Smooth muscle cell (in vitro differentiated cells): ENCODE measurements at regions not wholly inside any gene's neighbourhood (a gene's known extent, or its start where the extent isn't known, plus 50 kb on each side); places are given as distances from the start of the nearest gene placed in this dataset.

Experiments
- DNase-seq: peaks from one replicate; lab custom pipeline; 2025; ENCODE audit not compliant: unreplicated experiment; lab: John Stamatoyannopoulos, UW
- H2AFZ ChIP-seq: fragments of 200-600 bp; sonication (generic); 2 replicates; pipeline ENCODE4 v1.6.0; 2016; ENCODE audit warnings: antibody characterized with exemption, low read depth, mild to moderate bottlenecking
- H3F3A ChIP-seq: fragments of 200-600 bp; sonication (generic); 2 replicates; pipeline ENCODE4 v1.6.0; 2017; ENCODE audit warnings: antibody characterized with exemption, low read depth
- H3K27ac ChIP-seq: fragments of 200-600 bp; sonication (generic); 2 replicates; pipeline ENCODE4 v1.5.1; 2016; ENCODE audit warnings: low read depth, mild to moderate bottlenecking
- H3K27me3 ChIP-seq: fragments of 200-600 bp; sonication (generic); 2 replicates; pipeline ENCODE4 v1.6.1; 2016; ENCODE audit warnings: low read depth, mild to moderate bottlenecking
- H3K36me3 ChIP-seq: fragments of 200-600 bp; sonication (generic); 2 replicates; pipeline ENCODE4 v1.5.1; 2016; ENCODE audit warnings: low read depth
- H3K4me1 ChIP-seq: fragments of 200-600 bp; sonication (generic); 2 replicates; pipeline ENCODE4 v1.5.1; 2016; ENCODE audit warnings: low read depth
- H3K4me2 ChIP-seq: fragments of 200-600 bp; sonication (generic); 2 replicates; pipeline ENCODE4 v1.6.0; 2016; ENCODE audit warnings: mild to moderate bottlenecking
- H3K4me3 ChIP-seq: fragments of 200-600 bp; sonication (generic); 2 replicates; pipeline ENCODE4 v1.5.1; 2016; ENCODE audit warnings: mild to moderate bottlenecking
- H3K79me2 ChIP-seq: fragments of 200-600 bp; sonication (generic); 2 replicates; pipeline ENCODE4 v1.6.0; 2016; ENCODE audit warnings: low read depth, mild to moderate bottlenecking
- H3K9ac ChIP-seq: fragments of 200-600 bp; sonication (generic); 2 replicates; pipeline ENCODE4 v1.6.0; 2016; ENCODE audit warnings: low read depth
- H3K9me3 ChIP-seq: fragments of 200-600 bp; sonication (generic); replicated peaks from 2 replicates; pipeline ENCODE4 v1.5.1; 2016; ENCODE audit warnings: low read depth
- H4K20me1 ChIP-seq: fragments of 200-600 bp; sonication (generic); 2 replicates; pipeline ENCODE4 v1.6.0; 2016; ENCODE audit warnings: low read depth
- WGBS: methylation state at CpG from one replicate; pipeline ENCODE4 v1.1.7; 2016; ENCODE audit warnings: low lambda C conversion rate; 5-methylcytosine and 5-hydroxymethylcytosine counted together
- TF ChIP-seq, protein P1 (sequence below): fragments of 200-600 bp; sonication (generic); IDR thresholded peaks from 2 replicates; pipeline ENCODE4 v1.5.1; 2017; ENCODE audit warnings: borderline replicate concordance, mild to moderate bottlenecking, antibody characterized with exemption; ENCODE audit not compliant: insufficient read depth, poor library complexity, severe bottlenecking

DNA sequence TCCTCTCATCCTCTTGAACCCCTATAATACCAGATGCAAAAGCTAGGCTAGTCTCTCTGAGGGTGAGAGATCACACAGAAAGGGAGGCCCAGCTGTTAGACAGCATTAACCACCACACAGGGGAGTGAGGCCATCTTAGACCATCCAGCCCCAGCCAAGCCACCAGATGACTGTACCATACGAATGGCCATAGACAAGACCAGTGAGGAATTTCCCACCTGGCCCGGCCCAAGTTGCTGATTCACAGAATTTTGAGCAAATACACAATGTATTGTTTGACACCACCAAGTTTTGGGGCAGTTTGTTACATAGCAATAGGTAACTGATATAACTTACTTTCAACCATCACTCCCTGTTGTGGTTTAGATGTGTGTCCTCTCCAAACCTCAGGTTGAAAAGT lies 98.2 kb upstream of the CTNNA2 start:
- Histone ChIP-seq H3F3A (no peaks in the 10 kb centered on the region), H3K9me3 (no peaks in the 10 kb centered on the region), H3K27me3 (no peaks in the 10 kb centered on the region), H3K4me3 (no peak overlapping the region), H3K9ac (no peak overlapping the region), H3K79me2 (no peaks in the 10 kb centered on the region), H3K4me1 (no peaks in the 10 kb centered on the region), H3K27ac (no peak overlapping the region), H3K36me3 (no peaks in the 10 kb centered on the region), H2AFZ (no peak overlapping the region), H3K4me2 (no peak overlapping the region), H4K20me1 (no peaks in the 10 kb centered on the region)
- no peak for DNase-seq
- TF ChIP-seq, protein P1, sequence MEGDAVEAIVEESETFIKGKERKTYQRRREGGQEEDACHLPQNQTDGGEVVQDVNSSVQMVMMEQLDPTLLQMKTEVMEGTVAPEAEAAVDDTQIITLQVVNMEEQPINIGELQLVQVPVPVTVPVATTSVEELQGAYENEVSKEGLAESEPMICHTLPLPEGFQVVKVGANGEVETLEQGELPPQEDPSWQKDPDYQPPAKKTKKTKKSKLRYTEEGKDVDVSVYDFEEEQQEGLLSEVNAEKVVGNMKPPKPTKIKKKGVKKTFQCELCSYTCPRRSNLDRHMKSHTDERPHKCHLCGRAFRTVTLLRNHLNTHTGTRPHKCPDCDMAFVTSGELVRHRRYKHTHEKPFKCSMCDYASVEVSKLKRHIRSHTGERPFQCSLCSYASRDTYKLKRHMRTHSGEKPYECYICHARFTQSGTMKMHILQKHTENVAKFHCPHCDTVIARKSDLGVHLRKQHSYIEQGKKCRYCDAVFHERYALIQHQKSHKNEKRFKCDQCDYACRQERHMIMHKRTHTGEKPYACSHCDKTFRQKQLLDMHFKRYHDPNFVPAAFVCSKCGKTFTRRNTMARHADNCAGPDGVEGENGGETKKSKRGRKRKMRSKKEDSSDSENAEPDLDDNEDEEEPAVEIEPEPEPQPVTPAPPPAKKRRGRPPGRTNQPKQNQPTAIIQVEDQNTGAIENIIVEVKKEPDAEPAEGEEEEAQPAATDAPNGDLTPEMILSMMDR, result no peak
- 84% methylated on average over 2 of the region's 2 CpGs for WGBS

DNA sequence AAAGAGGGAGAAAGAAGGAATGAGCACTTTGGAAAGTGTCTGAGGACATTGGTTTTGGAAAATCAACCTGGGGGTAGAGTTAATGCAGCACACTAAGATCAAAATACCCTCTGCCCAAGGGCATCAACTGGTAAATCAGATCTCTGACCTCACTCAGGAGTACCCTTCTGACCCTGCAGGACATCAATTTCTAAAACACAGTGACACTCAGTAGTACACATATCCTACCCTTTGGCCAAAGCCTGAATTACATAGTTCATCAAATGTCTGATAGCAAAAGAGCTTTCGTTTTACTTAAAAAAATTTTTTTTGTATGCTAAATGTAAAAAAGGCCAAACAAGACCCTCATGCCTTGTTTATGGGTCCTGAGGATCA lies 118.4 kb upstream of the CTNNA2 start:
- no peaks in the 10 kb centered on the region for H3K9me3 ChIP-seq
- H3F3A ChIP-seq, result peaks cover 11% of the 10 kb centered on the region
- H4K20me1 ChIP-seq, result no peaks in the 10 kb centered on the region
- H3K4me2 ChIP-seq, result peak overlapping the region; percentile 54
- H3K36me3 ChIP-seq, result no peaks in the 10 kb centered on the region
- 93% methylated on average over 1 of the region's 1 CpG for WGBS
- peak overlapping the region; percentile 7 for H3K9ac ChIP-seq
- TF ChIP-seq, protein P1, result no peak
- H3K79me2 ChIP-seq, result no peaks in the 10 kb centered on the region
- peak overlapping the region; percentile 19 for H2AFZ ChIP-seq
- H3K4me3 ChIP-seq, result no peak overlapping the region
- H3K27me3 ChIP-seq, result no peaks in the 10 kb centered on the region
- H3K4me1 ChIP-seq, result peaks cover 17% of the 10 kb centered on the region
- DNase-seq, result no peak
- peak overlapping the region; percentile 65 for H3K27ac ChIP-seq

DNA sequence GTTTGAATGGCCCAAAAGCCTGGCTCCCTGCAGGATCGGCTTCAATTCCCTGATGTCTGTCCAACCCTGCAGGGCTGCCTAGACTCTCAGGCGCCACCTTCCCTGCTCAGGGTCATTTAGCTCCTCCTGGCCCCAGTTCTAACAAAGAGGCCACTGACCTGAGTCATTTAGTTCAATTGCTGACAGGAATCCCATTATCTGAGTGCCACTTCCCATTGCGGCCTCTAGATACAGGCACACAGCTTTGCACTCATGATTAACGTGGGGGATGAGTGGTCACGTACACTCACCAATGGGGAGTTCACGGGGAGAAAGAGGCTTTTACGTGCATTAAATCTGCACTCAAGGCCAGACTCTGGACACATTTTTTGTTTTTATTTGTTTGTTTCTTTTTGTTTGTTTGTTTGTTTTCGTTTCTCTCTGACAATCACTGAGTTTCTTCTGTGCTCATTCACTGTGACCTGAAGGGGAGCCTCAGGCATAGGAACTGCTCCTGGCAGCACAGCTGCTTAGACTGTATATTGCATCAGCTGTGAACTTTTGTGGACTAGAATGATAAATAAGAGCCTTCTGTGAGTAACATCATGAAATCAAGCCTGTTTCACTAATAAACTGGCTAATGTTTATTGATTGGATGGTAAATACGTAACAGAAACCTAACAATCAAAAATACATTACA lies 118.9 kb upstream of the CTNNA2 start:
- peak overlapping the region; percentile 7 for H3K9ac ChIP-seq
- TF ChIP-seq, protein P1, result no peak
- H3K4me2 ChIP-seq, result peak overlapping the region; percentile 54
- peaks cover 17% of the 10 kb centered on the region for H3K4me1 ChIP-seq
- no peak overlapping the region for H3K4me3 ChIP-seq
- no peaks in the 10 kb centered on the region for H4K20me1 ChIP-seq
- H3K79me2 ChIP-seq, result no peaks in the 10 kb centered on the region
- H2AFZ ChIP-seq, result peak overlapping the region; percentile 19
- H3K27me3 ChIP-seq, result no peaks in the 10 kb centered on the region
- peaks cover 11% of the 10 kb centered on the region for H3F3A ChIP-seq
- H3K36me3 ChIP-seq, result no peaks in the 10 kb centered on the region
- H3K9me3 ChIP-seq, result no peaks in the 10 kb centered on the region
- 18% methylated on average over 9 of the region's 9 CpGs for WGBS
- H3K27ac ChIP-seq, result peak overlapping the region; percentile 65
- no peak for DNase-seq

DNA sequence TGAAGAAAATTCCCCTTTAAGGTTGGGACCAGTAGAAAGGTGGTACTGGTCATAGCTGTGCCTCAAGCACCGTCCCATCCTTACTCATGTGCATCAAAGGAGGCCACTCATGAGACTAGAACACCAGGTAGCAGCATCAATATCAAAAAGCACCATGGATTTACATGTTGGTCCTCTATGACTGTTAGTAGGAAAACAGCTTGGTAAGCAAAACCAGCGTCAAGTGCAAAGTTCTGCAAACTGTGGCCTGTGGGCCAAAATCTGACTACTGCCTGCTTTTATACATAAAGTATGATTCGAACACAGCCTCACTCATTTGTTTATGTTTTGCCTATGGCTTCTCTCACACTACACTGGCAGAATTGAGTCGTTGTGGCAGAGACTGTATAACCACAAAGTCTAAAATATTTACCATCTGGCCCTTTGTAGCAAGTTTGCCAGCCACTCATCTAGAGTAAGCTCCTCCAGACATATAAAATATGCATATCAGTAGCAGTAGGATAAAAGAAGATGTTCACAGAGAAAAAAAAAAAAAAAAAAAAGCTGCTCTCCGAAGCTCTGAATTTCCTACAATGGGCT lies 119.7 kb upstream of the CTNNA2 start:
- no peaks in the 10 kb centered on the region for H3K27me3 ChIP-seq
- H3K79me2 ChIP-seq, result no peaks in the 10 kb centered on the region
- no peaks in the 10 kb centered on the region for H3K9me3 ChIP-seq
- H3K9ac ChIP-seq, result no peak overlapping the region
- no peak overlapping the region for H2AFZ ChIP-seq
- H3K4me2 ChIP-seq, result peak overlapping the region; percentile 54
- TF ChIP-seq, protein P1, result no peak
- DNase-seq, result no peak
- H4K20me1 ChIP-seq, result no peaks in the 10 kb centered on the region
- WGBS, result 24% methylated on average over 5 of the region's 5 CpGs
- H3K4me1 ChIP-seq, result peaks cover 17% of the 10 kb centered on the region
- H3K4me3 ChIP-seq, result no peak overlapping the region
- H3F3A ChIP-seq, result peaks cover 11% of the 10 kb centered on the region
- H3K27ac ChIP-seq, result peak overlapping the region; percentile 65
- H3K36me3 ChIP-seq, result no peaks in the 10 kb centered on the region
